ENCODE measurements at regions not wholly inside any gene's neighbourhood (a gene's known extent, or its start where the extent isn't known, plus 50 kb on each side); places are given as distances from the start of the nearest gene placed in this dataset.

GRCh38 chr11:56922421-56922820 lies 66.3 kb upstream of the OR5AK2 start (continued):
- TF ChIP-seq POLR2AphosphoS5 (IDR thresholded peaks at IDR 0.05; ENCODE audit: low read depth) (no peak), CTCF (conservative IDR thresholded peaks at IDR 0.05; ENCODE audit: low read depth in 2 of 2) (no peak), REST (IDR thresholded peaks at IDR 0.05; ENCODE audit: unreplicated experiment) (no peak), ZNF114 (CRISPR knock-in tag; IDR thresholded peaks at IDR 0.05) (no peak), ZNF331 (CRISPR knock-in tag; IDR thresholded peaks at IDR 0.05; ENCODE audit: low read depth) (no peak), ETS1 (IDR thresholded peaks at IDR 0.05) (no peak)

- Histone ChIP-seq H3K9me2 (ENCODE audit: insufficient read depth) (0 out of 2 replicates have a peak, but pooled peaks cover 3% of the 10 kb centered on the region), H3F3A (replicated peaks; ENCODE audit: low read depth) (no peaks in the 10 kb centered on the region), H3K4me2 (no peak overlapping the region), H3K27me3 (ENCODE audit: insufficient read depth) (no peaks in the 10 kb centered on the region), H3K27ac (ENCODE audit: low read depth) (no peak overlapping the region), H4K20me1 (replicated peaks; ENCODE audit: insufficient read depth) (no peaks in the 10 kb centered on the region), H3K79me2 (replicated peaks; ENCODE audit: insufficient read depth) (no peaks in the 10 kb centered on the region), H3K36me3 (ENCODE audit: insufficient read depth) (no peaks in the 10 kb centered on the region), H2AFZ (no peak overlapping the region), H3K4me1 (ENCODE audit: insufficient read depth) (no peaks in the 10 kb centered on the region), H3K4me3 (no peak overlapping the region)
- no peaks in the 10 kb centered on the region for H3K4me1 Mint-ChIP-seq
- H3K4me3 Mint-ChIP-seq = no peak overlapping the region
- no peak overlapping the region for H3K27ac Mint-ChIP-seq
- no peaks in the 10 kb centered on the region for H3K27me3 Mint-ChIP-seq (ENCODE audit: insufficient read depth, low read depth, poor library complexity)
- no peaks in the 10 kb centered on the region for H3K36me3 Mint-ChIP-seq (ENCODE audit: low read depth)
- DNase-seq (ENCODE audit: low spot score) (no peak), ATAC-seq (no peak)
- H3K9me3 Mint-ChIP-seq = peaks cover 9% of the 10 kb centered on the region; the same call in 2 of the 3 replicates
- no peak for TF ChIP-seq REST (IDR thresholded peaks at IDR 0.05; ENCODE audit: unreplicated experiment)
- no peak for TF ChIP-seq ZNF331 (CRISPR knock-in tag; IDR thresholded peaks at IDR 0.05; ENCODE audit: low read depth)
- TF ChIP-seq CTCF (conservative IDR thresholded peaks at IDR 0.05; ENCODE audit: low read depth in 2 of 2) = no peak
- TF ChIP-seq CREB1 (CRISPR knock-in tag; IDR thresholded peaks at IDR 0.05; ENCODE audit: low read depth) = no peak
These were observed 70.9 kb upstream of the OR5AK2 start for GRCh38 chr11:56917708-56918400.

Measured in GM23338 (cell line).